Transverse colon (tissue), 4 donors: ENCODE measurements at regions not wholly inside any gene's neighbourhood (a gene's known extent, or its start where the extent isn't known, plus 50 kb on each side); places are given as distances from the start of the nearest gene placed in this dataset.

Experiments used
- DNase-seq: peaks from one replicate; pipeline ENCODE4 v3.0.0-alpha.2; 2019
- H3K27ac ChIP-seq, 4 donors: fragments of 200-600 bp; sonication (generic); 2 replicates each; pipeline ENCODE4 v1.5.1; 2016 to 2018; ENCODE audit warnings: inconsistent platforms in 4 of 4
- H3K27me3 ChIP-seq: fragments of 200-600 bp; sonication (generic); 2 replicates; pipeline ENCODE4 v1.5.1; 2017; ENCODE audit warnings: inconsistent platforms
- H3K36me3 ChIP-seq, 4 donors: fragments of 200-600 bp; sonication (generic); 2 replicates each; pipeline ENCODE4 v1.5.1; 2017 to 2019; ENCODE audit warnings: inconsistent platforms in 4 of 4
- H3K4me1 ChIP-seq, 4 donors: fragments of 200-600 bp; sonication (generic); 2 replicates each; pipeline ENCODE4 v1.5.1; 2017 to 2020; ENCODE audit warnings: inconsistent platforms in 4 of 4
- H3K4me3 ChIP-seq, 4 donors: fragments of 200-600 bp; sonication (generic); 1 replicate in 1 of 4; 2 replicates in 3 of 4; pipeline versions ENCODE4 v1.5.1 to v1.6.1; 2017 to 2019; ENCODE audit warnings: inconsistent platforms in 4 of 4
- H3K9me3 ChIP-seq, 2 donors: fragments of 200-600 bp; sonication (generic); 2 replicates each; pipeline ENCODE4 v1.5.1; 2017 to 2019; ENCODE audit warnings: inconsistent platforms in 2 of 2
- CTCF ChIP-seq, 5 experiments: fragments of 200-600 bp in 3 of 5; fragments of 450-650 bp in 2 of 5; sonication (generic) in 3 of 5; IDR thresholded peaks; 1 replicate in 2 of 5; 2 replicates in 3 of 5; pipeline ENCODE4 v1.5.1; 2016 to 2017; ENCODE audit warnings: antibody characterized with exemption in 5 of 5, inconsistent platforms in 3 of 5, mild to moderate bottlenecking in 2 of 5, moderate library complexity in 1 of 5
- EP300 ChIP-seq: sonication (generic); formaldehyde crosslinking; IDR thresholded peaks from one replicate; pipeline ENCODE4 v1.6.1; 2017; ENCODE audit warnings: antibody characterized with exemption, low read depth
- POLR2A ChIP-seq: fragments of 450-650 bp; IDR thresholded peaks from one replicate; pipeline ENCODE4 v1.6.1; 2016; ENCODE audit warnings: antibody characterized with exemption, mild to moderate bottlenecking, moderate library complexity
- POLR2AphosphoS5 ChIP-seq, 3 donors: sonication (generic); formaldehyde crosslinking; IDR thresholded peaks; one replicate each; pipeline ENCODE4 v1.6.1; 2016; ENCODE audit warnings: antibody characterized with exemption in 3 of 3
- WGBS, 2 donors: methylation state at CpG; one replicate each; pipeline ENCODE4 v1.1.5; 2018; ENCODE audit warnings: low coverage in 1 of 2; 5-methylcytosine and 5-hydroxymethylcytosine counted together
- in situ Hi-C, 4 donors: fragments of 200-750 bp; cut with MboI; loops; one replicate each; pipeline versions ENCODE4 v1.15.0 to v1.15.1; 2017; ENCODE audit warnings: low sequenced_read_pairs in 3 of 4, low pct_ligation_motif_present in 1 of 4, low pct_unique_long_range_greater_than_20kb in 1 of 4
- intact Hi-C: fragments of 100-400 bp; cut with DNase I; formaldehyde crosslinking; loops from one replicate; pipeline ENCODE4 v1.15.1; 2023; ENCODE audit warnings: low total_unique reads

GRCh38 chr5:123813937-123814624, 302.1 kb downstream of the CSNK1G3 start:
- no peak for DNase-seq
- no peaks in the 10 kb centered on the region for H3K36me3 ChIP-seq
- intact Hi-C loops = loop anchor here (5.0 kb wide), 1 partner anchor 1258 kb away; no protein-coding TSS in a partner anchor
- no peaks in the 10 kb centered on the region for H3K27me3 ChIP-seq
- H3K27ac ChIP-seq = no peak overlapping the region
- H3K9me3 ChIP-seq = no peaks in the 10 kb centered on the region
- 40 to 64% methylated on average over 1 to 10 of the region's 10 CpGs for WGBS, 2 donors
- TF ChIP-seq POLR2AphosphoS5 (IDR thresholded peaks at IDR 0.05) (no peak), CTCF (IDR thresholded peaks at IDR 0.05) (no peak)
- in situ Hi-C loops = no loop called here
- no peak overlapping the region for H3K4me3 ChIP-seq
- H3K4me1 ChIP-seq = peaks cover 10 to 23% (median 13%) of the 10 kb centered on the region in 4 donors

- Histone ChIP-seq H3K4me1 (peaks cover 10 to 23% (median 15%) of the 10 kb centered on the region in 4 donors), H3K27ac (no peak overlapping the region), H3K9me3 (no peaks in the 10 kb centered on the region), H3K27me3 (no peaks in the 10 kb centered on the region), H3K36me3 (no peaks in the 10 kb centered on the region), H3K4me3 (no peak overlapping the region)
- TF ChIP-seq POLR2A = no peak
- TF ChIP-seq POLR2AphosphoS5 (IDR thresholded peaks at IDR 0.05) = no peak
- no peak for TF ChIP-seq EP300
- no peak for TF ChIP-seq CTCF (IDR thresholded peaks at IDR 0.05)
- intact Hi-C loops (loop anchor here (5.0 kb wide), 1 partner anchor 1259 kb away; no protein-coding TSS in a partner anchor), in situ Hi-C loops (no loop called here)
- no peak for DNase-seq
- 63 to 78% methylated on average over 3 of the region's 3 CpGs for WGBS, 2 donors
Measured at GRCh38 chr5:123813264-123813663, 301.3 kb downstream of the CSNK1G3 start.

- no peak for TF ChIP-seq CTCF (IDR thresholded peaks at IDR 0.05)
- no peak for TF ChIP-seq EP300
- no peak for TF ChIP-seq POLR2A
- TF ChIP-seq POLR2AphosphoS5 (IDR thresholded peaks at IDR 0.05) = no peak
- Histone ChIP-seq H3K36me3 (no peaks in the 10 kb centered on the region), H3K27ac (no peak overlapping the region), H3K4me3 (no peak overlapping the region), H3K9me3 (no peaks in the 10 kb centered on the region), H3K4me1 (peaks cover 10 to 33% (median 17%) of the 10 kb centered on the region in 4 donors), H3K27me3 (no peaks in the 10 kb centered on the region)
- intact Hi-C loops (loop anchor here (5.0 kb wide), 1 partner anchor 1260 kb away; no protein-coding TSS in a partner anchor), in situ Hi-C loops (no loop called here)
- 88 to 97% methylated on average over 2 of the region's 2 CpGs for WGBS, 2 donors
- no peak for DNase-seq
Measured at GRCh38 chr5:123811831-123812230, 299.9 kb downstream of the CSNK1G3 start.

GRCh38 chr5:123810746-123811340, 298.9 kb downstream of the CSNK1G3 start:
- 63 to 80% methylated on average over 7 to 8 of the region's 8 CpGs for WGBS, 2 donors

More at GRCh38 chr5:123810746-123811340, 298.9 kb downstream of the CSNK1G3 start:
- in situ Hi-C loops (no loop called here), intact Hi-C loops (loop anchor here (5.0 kb wide), 1 partner anchor 1261 kb away; no protein-coding TSS in a partner anchor)
- no peaks in the 10 kb centered on the region for H3K36me3 ChIP-seq
- DNase-seq = no peak
- no peak overlapping the region for H3K4me3 ChIP-seq
- peak overlapping the region in 1 of 4 donors; percentile 30 for H3K27ac ChIP-seq
- peaks cover 10 to 33% (median 18%) of the 10 kb centered on the region in 4 donors for H3K4me1 ChIP-seq
- H3K9me3 ChIP-seq = no peaks in the 10 kb centered on the region
- no peak for TF ChIP-seq EP300
- TF ChIP-seq POLR2A = no peak
- TF ChIP-seq CTCF (IDR thresholded peaks at IDR 0.05) = no peak
- no peak for TF ChIP-seq POLR2AphosphoS5 (IDR thresholded peaks at IDR 0.05)
- no peaks in the 10 kb centered on the region for H3K27me3 ChIP-seq
